ENCODE measurements at regions not wholly inside any gene's neighbourhood (a gene's known extent, or its start where the extent isn't known, plus 50 kb on each side); places are given as distances from the start of the nearest gene placed in this dataset.

DNA sequence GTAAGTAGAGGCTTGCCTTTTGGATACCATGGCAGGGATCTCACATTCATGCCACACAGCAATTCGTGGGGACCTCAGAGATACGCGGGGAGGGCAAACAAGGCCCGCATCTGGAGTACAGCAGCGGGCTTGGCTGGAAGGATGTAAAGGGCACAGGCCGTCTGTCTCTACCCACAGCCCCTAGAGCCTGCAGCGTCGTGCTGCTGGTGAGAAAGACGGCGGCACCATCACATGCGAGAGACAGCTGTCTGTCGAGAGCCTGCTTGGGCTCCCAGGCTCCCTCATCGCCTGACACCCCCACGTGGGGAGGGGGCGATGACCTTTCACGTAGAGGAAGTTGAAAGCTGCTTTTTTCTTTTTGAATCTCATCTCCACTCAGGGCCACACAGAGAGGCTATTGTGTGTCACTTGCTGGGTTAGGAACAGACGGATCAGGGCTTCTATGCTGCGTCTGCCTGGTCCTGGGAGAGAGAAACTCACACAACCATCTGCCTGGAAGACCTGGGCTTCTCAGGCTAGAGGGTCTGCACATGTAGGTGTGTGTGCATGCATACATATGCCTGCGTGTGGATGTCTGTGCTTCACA is 134.6 kb upstream of the PPP1R26 start:
- TF ChIP-seq CTCF (conservative IDR thresholded peaks at IDR 0.05 in 1 of 2, IDR thresholded peaks at IDR 0.05 in 1 of 2; ENCODE audit: low read depth in 1 of 2, low read length in 2 of 2): no peak
- no peak for TF ChIP-seq EZH2 (IDR thresholded peaks at IDR 0.05; ENCODE audit: low read length, missing control alignments)
- Histone ChIP-seq H3K9me3 (ENCODE audit: control insufficient read depth, insufficient read depth, low read depth, low read length) (no peaks in the 10 kb centered on the region), H3K9ac (ENCODE audit: insufficient read depth, low read length) (no peak overlapping the region), H3K4me3 (replicated peaks in 1 of 4; ENCODE audit: control extremely low read depth in 1 of 4, insufficient read depth in 1 of 4, low read depth in 3 of 4, low read length in 4 of 4) (no peak overlapping the region), H3K27me3 (ENCODE audit: control insufficient read depth, insufficient read depth, low read length) (no peaks in the 10 kb centered on the region), H3K4me2 (ENCODE audit: extremely low read depth, insufficient read depth, low read length) (no peak overlapping the region), H3K36me3 (ENCODE audit: control insufficient read depth, insufficient read depth, low read length) (no peaks in the 10 kb centered on the region), H3K79me2 (ENCODE audit: control insufficient read depth, insufficient read depth, low read length) (no peaks in the 10 kb centered on the region), H2AFZ (ENCODE audit: low read length) (no peak overlapping the region), H3K27ac (ENCODE audit: insufficient read depth, low read length) (no peak overlapping the region), H4K20me1 (ENCODE audit: control insufficient read depth, extremely low read depth, insufficient read depth, low read length) (no peaks in the 10 kb centered on the region), H3K4me1 (ENCODE audit: control insufficient read depth, extremely low read depth, insufficient read depth, low read length) (no peaks in the 10 kb centered on the region)
- no peak for DNase-seq (ENCODE audit: low read depth in 2 of 2)

- H2AFZ ChIP-seq (ENCODE audit: low read length): no peak overlapping the region
- H3K9me3 ChIP-seq (ENCODE audit: control insufficient read depth, insufficient read depth, low read depth, low read length): no peaks in the 10 kb centered on the region
- no peak for TF ChIP-seq CTCF (conservative IDR thresholded peaks at IDR 0.05 in 1 of 2, IDR thresholded peaks at IDR 0.05 in 1 of 2; ENCODE audit: low read depth in 1 of 2, low read length in 2 of 2)
- no peak for TF ChIP-seq EZH2 (IDR thresholded peaks at IDR 0.05; ENCODE audit: low read length, missing control alignments)
- no peaks in the 10 kb centered on the region for H3K79me2 ChIP-seq (ENCODE audit: control insufficient read depth, insufficient read depth, low read length)
- H4K20me1 ChIP-seq (ENCODE audit: control insufficient read depth, extremely low read depth, insufficient read depth, low read length): no peaks in the 10 kb centered on the region
- H3K27ac ChIP-seq (ENCODE audit: insufficient read depth, low read length): no peak overlapping the region
- no peaks in the 10 kb centered on the region for H3K27me3 ChIP-seq (ENCODE audit: control insufficient read depth, insufficient read depth, low read length)
- H3K36me3 ChIP-seq (ENCODE audit: control insufficient read depth, insufficient read depth, low read length): no peaks in the 10 kb centered on the region
- H3K4me1 ChIP-seq (ENCODE audit: control insufficient read depth, extremely low read depth, insufficient read depth, low read length): no peaks in the 10 kb centered on the region
- no peak overlapping the region for H3K9ac ChIP-seq (ENCODE audit: insufficient read depth, low read length)
- DNase-seq (ENCODE audit: low read depth in 2 of 2): no peak
- H3K4me3 ChIP-seq (replicated peaks in 1 of 4; ENCODE audit: control extremely low read depth in 1 of 4, insufficient read depth in 1 of 4, low read depth in 3 of 4, low read length in 4 of 4): no peak overlapping the region
- no peak overlapping the region for H3K4me2 ChIP-seq (ENCODE audit: extremely low read depth, insufficient read depth, low read length)
Measured at GRCh38 chr9:135345775-135346433, 133.7 kb upstream of the PPP1R26 start.

- Histone ChIP-seq H3K4me3 (replicated peaks in 1 of 4; ENCODE audit: control extremely low read depth in 1 of 4, insufficient read depth in 1 of 4, low read depth in 3 of 4, low read length in 4 of 4) (no peak overlapping the region), H3K4me2 (ENCODE audit: extremely low read depth, insufficient read depth, low read length) (no peak overlapping the region), H3K4me1 (ENCODE audit: control insufficient read depth, extremely low read depth, insufficient read depth, low read length) (no peaks in the 10 kb centered on the region), H3K27ac (ENCODE audit: insufficient read depth, low read length) (no peak overlapping the region), H4K20me1 (ENCODE audit: control insufficient read depth, extremely low read depth, insufficient read depth, low read length) (no peaks in the 10 kb centered on the region), H3K9me3 (ENCODE audit: control insufficient read depth, insufficient read depth, low read depth, low read length) (no peaks in the 10 kb centered on the region), H3K27me3 (ENCODE audit: control insufficient read depth, insufficient read depth, low read length) (no peaks in the 10 kb centered on the region), H3K36me3 (ENCODE audit: control insufficient read depth, insufficient read depth, low read length) (no peaks in the 10 kb centered on the region), H3K79me2 (ENCODE audit: control insufficient read depth, insufficient read depth, low read length) (no peaks in the 10 kb centered on the region), H2AFZ (ENCODE audit: low read length) (no peak overlapping the region), H3K9ac (ENCODE audit: insufficient read depth, low read length) (no peak overlapping the region)
- TF ChIP-seq CTCF (conservative IDR thresholded peaks at IDR 0.05 in 1 of 2, IDR thresholded peaks at IDR 0.05 in 1 of 2; ENCODE audit: low read depth in 1 of 2, low read length in 2 of 2): no peak
- TF ChIP-seq EZH2 (IDR thresholded peaks at IDR 0.05; ENCODE audit: low read length, missing control alignments): no peak
- DNase-seq (ENCODE audit: low read depth in 2 of 2): no peak
Measured at GRCh38 chr9:135346438-135347050, 133.0 kb upstream of the PPP1R26 start.
